Activated naive CD4-positive, alpha-beta T cell treated with anti-CD3 and anti-CD28 coated beads, Interleukin-2, amount 50 U/mL, for 72 hours (primary cell): ENCODE measurements at regions not wholly inside any gene's neighbourhood (a gene's known extent, or its start where the extent isn't known, plus 50 kb on each side); places are given as distances from the start of the nearest gene placed in this dataset.

ENCODE experiments used
- ATAC-seq, 2 donors: fragments of 150-1000 bp; cut with Tn5 transposase; 2 replicates each; pipeline ENCODE4 v1.10.0; 2021; ENCODE audit warnings: mild to moderate bottlenecking in 2 of 2, moderate library complexity in 2 of 2
- DNase-seq, 2 donors: peaks; one replicate each; pipeline ENCODE4 v3.0.0; 2021 to 2022; ENCODE audit warnings: low spot score in 2 of 2
- H3K27ac Mint-ChIP-seq, 2 donors: one replicate each; pipeline ENCODE4 v1.8.0; 2022; ENCODE audit warnings: mild to moderate bottlenecking in 2 of 2, mixed read lengths in 2 of 2
- H3K36me3 Mint-ChIP-seq, 2 donors: one replicate each; pipeline ENCODE4 v1.8.0; 2022; ENCODE audit warnings: mixed read lengths in 2 of 2
- H3K9me3 Mint-ChIP-seq, 2 donors: one replicate each; pipeline ENCODE4 v1.8.0; 2022; ENCODE audit warnings: mixed read lengths in 2 of 2

DNA sequence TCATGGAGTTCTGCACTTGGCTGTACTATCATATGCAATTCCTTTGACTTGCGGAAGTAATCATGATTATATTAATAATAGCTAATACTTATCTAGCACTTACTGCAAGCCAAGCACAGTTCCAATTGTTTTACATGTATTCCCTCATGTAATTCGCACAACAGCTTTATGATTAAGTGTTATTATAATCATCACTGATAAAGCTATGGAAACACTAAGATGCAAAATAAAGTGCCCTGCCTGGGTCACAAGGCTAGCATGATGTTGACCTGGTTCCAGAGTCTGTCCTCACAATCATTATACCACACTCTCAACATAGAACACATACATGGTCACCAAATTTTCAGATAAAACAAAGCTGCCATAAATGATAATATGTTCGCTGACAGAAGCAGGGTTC is 234.6 kb downstream of the FMR1NB start:
- no peak for DNase-seq
- no peak overlapping the region for H3K27ac Mint-ChIP-seq
- H3K9me3 Mint-ChIP-seq = no peaks in the 10 kb centered on the region
- H3K36me3 Mint-ChIP-seq = no peaks in the 10 kb centered on the region
- ATAC-seq = no peak

- peaks cover 6% of the 10 kb centered on the region in 2 donors for H3K9me3 Mint-ChIP-seq
- no peak for ATAC-seq
- H3K27ac Mint-ChIP-seq = no peak overlapping the region
- DNase-seq = no peak
- peaks cover 0 to 7% of the 10 kb centered on the region in 2 donors for H3K36me3 Mint-ChIP-seq
Measured at GRCh38 chrX:148223361-148223760, 242.2 kb downstream of the FMR1NB start.

DNA sequence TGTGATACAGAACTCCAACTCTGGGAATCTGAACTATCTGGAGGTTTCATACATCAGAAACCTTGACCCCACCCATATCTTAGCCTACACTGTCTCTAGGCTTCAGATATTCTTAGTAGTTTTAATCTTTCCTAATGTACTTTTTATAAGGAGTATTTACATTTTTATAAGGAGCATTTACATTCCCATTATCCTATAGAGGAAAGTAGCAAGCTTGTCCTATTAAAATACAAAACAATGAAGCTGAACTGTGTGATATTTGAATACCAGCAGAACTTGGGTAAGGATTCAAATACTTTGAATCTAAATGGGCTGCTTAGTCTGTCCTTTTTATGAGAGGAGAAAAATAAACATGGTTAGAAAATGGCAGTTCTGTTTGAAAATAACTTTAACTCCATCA is 247.4 kb downstream of the FMR1NB start:
- no peak for ATAC-seq
- Mint-ChIP-seq H3K9me3 (peaks cover 13 to 17% of the 10 kb centered on the region in 2 donors), H3K36me3 (peaks cover 0 to 8% of the 10 kb centered on the region in 2 donors), H3K27ac (no peak overlapping the region)
- no peak for DNase-seq

DNA sequence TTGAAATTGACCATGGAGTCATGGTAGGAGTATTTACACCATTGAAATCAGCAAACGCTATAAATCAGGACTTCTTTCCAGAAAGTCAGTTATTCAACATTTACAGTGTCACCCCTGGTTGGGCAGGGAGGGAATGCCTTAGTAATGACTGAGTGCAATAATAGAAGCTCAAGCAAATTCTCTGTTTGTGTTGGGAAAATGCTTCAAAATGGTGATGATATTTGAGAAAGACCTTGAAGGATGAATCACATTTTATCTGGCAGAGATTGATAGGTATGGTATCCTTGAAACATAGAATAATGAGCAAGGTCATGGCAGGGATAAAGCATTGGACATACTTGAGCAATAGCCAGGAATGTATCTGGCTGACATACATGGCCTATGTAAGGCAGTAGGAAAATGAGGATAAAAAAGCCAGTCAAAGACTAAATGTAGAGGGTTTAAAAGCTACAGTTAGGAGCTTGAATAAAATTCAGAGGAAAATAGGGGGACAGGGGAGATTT is 248.7 kb downstream of the FMR1NB start:
- H3K27ac Mint-ChIP-seq = no peak overlapping the region
- H3K36me3 Mint-ChIP-seq = peaks cover 0 to 8% of the 10 kb centered on the region in 2 donors
- ATAC-seq = no peak
- peaks cover 13 to 21% of the 10 kb centered on the region in 2 donors for H3K9me3 Mint-ChIP-seq
- DNase-seq = no peak

GRCh38 chrX:148259990-148260389 is 240.4 kb upstream of the AFF2 start:
- ATAC-seq = no peak
- peaks cover 6 to 27% of the 10 kb centered on the region in 2 donors for H3K36me3 Mint-ChIP-seq

GRCh38 chrX:148265829-148266228 is 234.6 kb upstream of the AFF2 start:
- Mint-ChIP-seq H3K36me3 (peaks cover 6 to 18% of the 10 kb centered on the region in 2 donors), H3K27ac (no peak overlapping the region), H3K9me3 (peaks cover 15 to 17% of the 10 kb centered on the region in 2 donors)
- ATAC-seq (no peak), DNase-seq (no peak)

More at GRCh38 chrX:148259990-148260389, 240.4 kb upstream of the AFF2 start:
- DNase-seq = no peak
- Mint-ChIP-seq H3K9me3 (peaks cover 15 to 17% of the 10 kb centered on the region in 2 donors), H3K27ac (no peak overlapping the region)

GRCh38 chrX:148268673-148269072 is 231.7 kb upstream of the AFF2 start:
- DNase-seq = no peak
- no peak for ATAC-seq
- Mint-ChIP-seq H3K9me3 (peaks cover 4% of the 10 kb centered on the region in 2 donors), H3K36me3 (peaks cover 0 to 4% of the 10 kb centered on the region in 2 donors), H3K27ac (no peak overlapping the region)

DNA sequence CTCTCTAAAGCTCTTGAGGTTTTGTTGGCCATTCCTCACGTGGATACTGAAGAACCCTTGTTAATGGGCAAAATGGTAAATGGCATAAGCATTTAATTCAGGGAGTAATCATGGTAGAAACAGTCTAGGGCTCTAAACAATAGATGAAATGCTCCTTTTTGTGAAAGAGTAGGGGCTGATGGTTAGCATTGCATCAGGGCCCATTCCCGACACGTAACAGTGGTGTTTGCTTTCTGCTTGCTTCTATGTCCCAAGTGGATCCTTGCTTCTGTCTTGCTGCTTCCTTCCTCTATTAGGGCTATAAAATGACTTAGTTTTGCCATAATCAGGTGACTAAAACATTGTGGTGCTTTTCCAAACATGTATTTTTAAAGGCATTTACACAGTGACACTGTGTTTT is 230.9 kb upstream of the AFF2 start:
- Mint-ChIP-seq H3K27ac (no peak overlapping the region), H3K9me3 (peaks cover 2 to 3% of the 10 kb centered on the region in 2 donors), H3K36me3 (peaks cover 0 to 4% of the 10 kb centered on the region in 2 donors)
- ATAC-seq = no peak
- no peak for DNase-seq

GRCh38 chrX:148270499-148270898 is 229.9 kb upstream of the AFF2 start:
- H3K36me3 Mint-ChIP-seq = peaks cover 6 to 8% of the 10 kb centered on the region in 2 donors
- DNase-seq = no peak
- peaks cover 3 to 6% of the 10 kb centered on the region in 2 donors for H3K9me3 Mint-ChIP-seq
- ATAC-seq = peak in 1 of 2 donors; percentile 67
- no peak overlapping the region for H3K27ac Mint-ChIP-seq

GRCh38 chrX:148271263-148271662 is 229.2 kb upstream of the AFF2 start:
- DNase-seq = no peak
- H3K9me3 Mint-ChIP-seq = peaks cover 3 to 10% of the 10 kb centered on the region in 2 donors
- H3K36me3 Mint-ChIP-seq = peaks cover 10% of the 10 kb centered on the region in 2 donors
- H3K27ac Mint-ChIP-seq = no peak overlapping the region
- no peak for ATAC-seq

DNA sequence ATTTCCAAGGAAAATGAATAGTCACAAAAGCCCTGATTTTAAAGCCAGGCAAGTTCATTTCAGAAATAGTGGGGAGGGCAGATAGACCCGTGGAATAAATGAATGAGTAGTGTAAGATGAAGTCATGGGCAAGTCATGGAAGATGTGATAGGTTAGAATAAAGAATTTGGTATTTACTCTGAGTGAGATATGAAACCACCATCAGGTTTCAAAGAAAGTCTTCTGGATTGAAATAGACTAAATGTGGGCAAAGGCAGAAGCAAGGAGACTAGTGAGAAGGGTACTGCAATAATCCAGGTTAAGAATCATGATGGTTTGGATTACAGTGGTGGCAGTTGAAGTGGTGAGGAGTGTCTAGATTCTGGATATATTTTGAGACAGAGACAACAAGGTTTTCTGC is 218.5 kb upstream of the AFF2 start:
- Mint-ChIP-seq H3K9me3 (peaks cover 3 to 11% of the 10 kb centered on the region in 2 donors), H3K27ac (peak overlapping the region; percentile 69 to 95), H3K36me3 (peaks cover 0 to 7% of the 10 kb centered on the region in 2 donors)
- DNase-seq (no peak), ATAC-seq (peak; percentile 83 to 89)

- ATAC-seq (peak; percentile 61 to 79), DNase-seq (no peak)
- Mint-ChIP-seq H3K9me3 (peaks cover 3 to 9% of the 10 kb centered on the region in 2 donors), H3K36me3 (peaks cover 0 to under 1% of the 10 kb centered on the region in 2 donors), H3K27ac (peak overlapping the region; percentile 60 to 69)
Measured at GRCh38 chrX:148282504-148282903, 217.9 kb upstream of the AFF2 start.

DNA sequence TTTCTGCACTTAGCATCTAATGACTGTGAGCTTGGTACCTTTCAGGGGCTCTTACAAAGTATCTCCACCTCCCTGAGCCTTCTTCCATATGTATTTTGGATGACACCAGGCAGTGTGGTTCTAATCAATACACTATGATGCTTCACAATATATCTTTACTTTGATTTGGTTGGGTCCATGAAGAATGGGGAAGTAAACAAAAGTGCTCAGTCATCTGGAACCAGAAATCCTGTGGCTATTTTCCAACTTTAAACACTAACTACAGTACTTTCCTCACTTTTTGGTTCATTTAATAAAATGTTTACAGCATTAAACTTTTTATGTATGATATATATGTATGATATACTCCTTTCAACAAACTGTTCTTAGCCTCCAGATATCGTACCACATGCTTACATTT is 216.4 kb upstream of the AFF2 start:
- H3K36me3 Mint-ChIP-seq = no peaks in the 10 kb centered on the region
- no peak for ATAC-seq
- H3K9me3 Mint-ChIP-seq = peaks cover 3 to 9% of the 10 kb centered on the region in 2 donors
- no peak overlapping the region for H3K27ac Mint-ChIP-seq
- DNase-seq = no peak

DNA sequence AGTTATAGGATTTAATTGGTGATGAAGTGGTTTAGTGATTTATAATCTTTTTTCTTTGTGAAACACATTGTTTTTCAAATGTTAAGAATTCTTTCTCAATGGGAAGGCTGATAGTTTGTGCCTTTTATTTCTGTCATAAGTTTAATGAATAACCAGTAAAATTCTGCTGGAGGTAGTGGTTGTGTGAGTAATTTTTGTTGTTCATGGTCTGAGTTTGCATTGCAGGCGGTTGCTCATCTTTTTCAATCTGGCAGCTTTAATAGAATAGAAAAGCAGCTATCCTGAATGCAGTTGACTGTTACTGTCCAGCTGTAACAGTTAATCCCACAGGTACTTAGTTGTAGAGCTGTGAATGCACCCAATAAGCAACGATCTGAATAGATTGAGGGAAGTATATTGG is 215.6 kb upstream of the AFF2 start:
- Mint-ChIP-seq H3K9me3 (peaks cover 3 to 8% of the 10 kb centered on the region in 2 donors), H3K27ac (no peak overlapping the region), H3K36me3 (no peaks in the 10 kb centered on the region)
- DNase-seq (no peak), ATAC-seq (no peak)

DNA sequence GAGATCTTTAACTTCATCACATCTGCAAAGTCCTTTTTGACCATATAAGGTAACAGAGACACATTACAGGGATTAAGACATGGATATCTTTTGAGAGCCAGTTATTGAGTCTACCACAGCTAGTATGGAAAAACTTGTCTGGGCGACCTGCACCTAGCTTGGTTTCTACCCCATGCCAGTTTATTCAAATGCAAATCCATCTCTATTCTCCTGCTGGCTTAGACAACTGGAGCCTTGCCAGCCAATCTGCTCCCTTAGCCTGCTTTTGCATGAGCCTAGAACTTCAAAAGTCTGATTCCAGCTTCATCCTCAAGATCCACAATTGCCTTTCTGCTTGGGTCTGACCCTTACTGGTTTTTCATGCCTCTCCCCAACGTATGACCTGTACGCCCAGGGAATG is 212.0 kb upstream of the AFF2 start:
- DNase-seq = no peak
- H3K27ac Mint-ChIP-seq = no peak overlapping the region
- H3K9me3 Mint-ChIP-seq = peaks cover 0 to 7% of the 10 kb centered on the region in 2 donors
- ATAC-seq = no peak
- H3K36me3 Mint-ChIP-seq = peaks cover 0 to 5% of the 10 kb centered on the region in 2 donors

DNA sequence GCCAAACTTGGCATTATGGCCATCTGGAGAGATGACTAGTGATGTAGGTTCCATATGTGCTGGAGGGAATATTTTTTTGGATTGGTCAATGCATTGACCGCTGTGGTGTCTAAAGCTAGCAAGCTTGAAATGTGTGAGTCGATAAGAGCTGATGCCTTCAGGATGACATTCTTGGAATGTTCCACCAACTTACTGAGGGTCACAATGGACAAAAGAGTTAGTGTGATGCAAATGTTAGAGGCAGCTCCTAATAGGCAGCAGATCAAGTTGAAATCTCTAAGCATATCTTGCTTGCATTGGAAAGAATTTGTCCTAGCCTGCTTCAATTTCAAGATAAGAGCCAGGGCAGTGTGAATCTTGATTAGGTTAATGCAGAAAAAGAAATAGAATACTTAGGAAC is 210.4 kb upstream of the AFF2 start:
- Mint-ChIP-seq H3K36me3 (peaks cover 0 to 5% of the 10 kb centered on the region in 2 donors), H3K27ac (no peak overlapping the region), H3K9me3 (peaks cover 0 to 7% of the 10 kb centered on the region in 2 donors)
- ATAC-seq = no peak
- no peak for DNase-seq

DNA sequence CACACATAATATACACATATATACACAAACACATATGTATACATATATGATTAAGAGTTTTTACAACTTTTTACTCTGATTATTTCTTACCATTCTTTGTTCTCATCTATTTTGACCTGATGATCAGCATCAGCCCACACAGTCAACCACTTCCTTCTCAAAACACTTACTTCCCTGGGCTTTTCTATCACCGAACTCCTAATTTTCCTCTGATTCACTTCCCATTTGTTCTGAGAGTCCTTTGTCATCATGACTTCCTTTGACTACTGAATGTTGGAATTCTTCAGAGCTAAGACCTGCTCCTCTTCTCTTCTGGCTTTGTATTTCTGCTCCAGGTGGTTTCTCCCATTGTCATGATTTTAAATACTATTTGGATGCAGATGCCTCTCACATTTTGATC is 209.5 kb upstream of the AFF2 start:
- DNase-seq (no peak), ATAC-seq (no peak)
- Mint-ChIP-seq H3K36me3 (peaks cover 7 to 12% of the 10 kb centered on the region in 2 donors), H3K27ac (peak overlapping the region in 1 of 2 donors; percentile 1), H3K9me3 (peaks cover 6 to 13% of the 10 kb centered on the region in 2 donors)

DNA sequence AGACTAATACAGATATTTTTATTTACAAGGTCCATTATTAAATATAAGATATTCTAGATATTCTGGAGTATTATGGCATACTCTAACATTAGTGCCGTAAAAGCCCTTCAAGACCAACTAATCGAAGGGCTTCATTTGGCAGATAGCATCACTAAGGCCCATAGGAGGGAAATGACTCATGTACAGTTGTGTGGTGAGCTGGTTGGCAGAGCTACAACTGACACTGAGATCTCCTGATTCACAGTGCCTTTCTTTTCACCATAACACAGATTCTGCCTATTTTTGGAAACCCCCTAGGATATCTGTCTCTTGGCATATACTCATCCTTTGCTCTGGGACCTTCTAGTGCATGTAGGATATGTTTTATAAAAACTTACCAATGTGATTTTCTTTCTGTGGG is 201.7 kb upstream of the AFF2 start:
- Mint-ChIP-seq H3K9me3 (peaks cover 11 to 14% of the 10 kb centered on the region in 2 donors), H3K27ac (no peak overlapping the region), H3K36me3 (peaks cover 10 to 16% of the 10 kb centered on the region in 2 donors)
- DNase-seq (no peak), ATAC-seq (peak; percentile 63 to 95)
